ENCODE measurements at regions not wholly inside any gene's neighbourhood (a gene's known extent, or its start where the extent isn't known, plus 50 kb on each side); places are given as distances from the start of the nearest gene placed in this dataset.

- Histone ChIP-seq H4K20me1 (replicated peaks in 1 of 2; ENCODE audit: control insufficient read depth in 1 of 2, insufficient read depth in 2 of 2, low read length in 2 of 2) (peaks cover 0 to 2% of the 10 kb centered on the region in 2 experiments), H3K4me2 (ENCODE audit: insufficient read depth in 1 of 2, low read depth in 2 of 2, low read length in 2 of 2) (no peak overlapping the region), H3K18ac (ENCODE audit: extremely low read depth, low read length) (no peak overlapping the region), H2BK12ac (ENCODE audit: low read depth, low read length) (no peak overlapping the region), H3K27me3 (replicated peaks in 1 of 4; ENCODE audit: control insufficient read depth in 3 of 4, extremely low read depth in 1 of 4, insufficient read depth in 3 of 4, low read length in 3 of 4) (no peaks in the 10 kb centered on the region), H4K91ac (replicated peaks; ENCODE audit: insufficient read length, low read length) (no peak overlapping the region), H3K4me1 (replicated peaks in 1 of 4; ENCODE audit: control insufficient read depth in 3 of 4, insufficient read depth in 4 of 4, low read length in 3 of 4) (peaks cover 0 to 3% (median under 1%) of the 10 kb centered on the region in 4 experiments; a peak in 1 of 7 replicates), H3K56ac (replicated peaks; ENCODE audit: insufficient read length, low read depth, low read length) (no peak overlapping the region), H2BK15ac (ENCODE audit: low read length) (no peak overlapping the region), H2AK5ac (ENCODE audit: low read depth, low read length) (no peak overlapping the region), H2BK120ac (replicated peaks; ENCODE audit: low read depth, low read length) (no peak overlapping the region), H2BK5ac (ENCODE audit: low read depth, low read length) (no peak overlapping the region), H3K27ac (ENCODE audit: low read depth, low read length) (no peak overlapping the region), H3K14ac (ENCODE audit: insufficient read length) (no peak overlapping the region), H4K5ac (ENCODE audit: insufficient read length, low read depth, low read length) (no peak overlapping the region), H3K79me2 (ENCODE audit: control insufficient read depth in 1 of 2, insufficient read depth in 2 of 2, low read length in 2 of 2) (no peaks in the 10 kb centered on the region), H3K36me3 (ENCODE audit: control insufficient read depth in 2 of 4, insufficient read depth in 4 of 4, low read length in 3 of 4) (no peaks in the 10 kb centered on the region), H3K9ac (replicated peaks in 1 of 4; ENCODE audit: extremely low read depth in 1 of 4, low read depth in 3 of 4, low read length in 3 of 4) (no peak overlapping the region), H3K4ac (replicated peaks; ENCODE audit: insufficient read length, low read depth, low read length) (no peak overlapping the region), H3K9me3 (ENCODE audit: insufficient read depth in 2 of 2, low read depth in 1 of 2, low read length in 1 of 2) (no peaks in the 10 kb centered on the region), H4K8ac (ENCODE audit: extremely low read depth, insufficient read depth, low read length) (no peak overlapping the region), H3K4me3 (ENCODE audit: extremely low read depth in 1 of 4, insufficient read depth in 2 of 4, low read depth in 3 of 4, low read length in 4 of 4) (no peak overlapping the region), H3K23me2 (ENCODE audit: low read depth, low read length) (peaks cover 4% of the 10 kb centered on the region; the same call in 1 of the 2 replicates), H3K79me1 (ENCODE audit: low read depth, low read length) (no peaks in the 10 kb centered on the region), H2BK20ac (ENCODE audit: low read length) (no peak overlapping the region), H2AFZ (ENCODE audit: low read length) (no peak overlapping the region), H3K23ac (ENCODE audit: insufficient read length) (no peak overlapping the region)
- POLR2A ChIA-PET (ENCODE audit: partially characterized antibody): interaction anchor here (1.3 to 1.6 kb wide), 3 partner anchors 22 to 256 kb away, joined by 4 read pairs; no protein-coding TSS in a partner anchor
- no peak for FAIRE-seq
- CTCF ChIA-PET (ENCODE audit: partially characterized antibody): interaction anchor here (0.7 to 1.7 kb wide), 5 partner anchors 12 to 78 kb away, joined by 3 to 4 read pairs (median 4); no protein-coding TSS in a partner anchor
- WGBS, 2 experiments (ENCODE audit: extremely low coverage in 1 of 2, insufficient coverage in 1 of 2, insufficient read length in 1 of 2, insufficient replicate concordance in 2 of 2, low coverage in 1 of 2, low lambda C conversion rate in 2 of 2, missing lambda C conversion rate in 1 of 2): 92% methylated on average over 4 of the region's 4 CpGs; no CpG with 5 or more reads in 1 of the 2 experiments
- no peak for DNase-seq (ENCODE audit: low read depth in 1 of 2, low spot score in 2 of 2)
Measured at GRCh38 chr5:173706700-173707099, 90.2 kb upstream of the BOD1 start.
